HG03108 (cell line): ENCODE measurements at regions not wholly inside any gene's neighbourhood (a gene's known extent, or its start where the extent isn't known, plus 50 kb on each side); places are given as distances from the start of the nearest gene placed in this dataset.
"Not testable (repeated sequence)": the region's sequence is repeated elsewhere in the genome, so short reads cannot be mapped to it uniquely, and the experiment has no call there.

Source experiments
- ATAC-seq: cut with Tn5 transposase; IDR thresholded peaks from one replicate; pipeline ENCODE4 v1.9.1; 2021; ENCODE audit warnings: moderate library complexity; ENCODE audit not compliant: unreplicated experiment

DNA sequence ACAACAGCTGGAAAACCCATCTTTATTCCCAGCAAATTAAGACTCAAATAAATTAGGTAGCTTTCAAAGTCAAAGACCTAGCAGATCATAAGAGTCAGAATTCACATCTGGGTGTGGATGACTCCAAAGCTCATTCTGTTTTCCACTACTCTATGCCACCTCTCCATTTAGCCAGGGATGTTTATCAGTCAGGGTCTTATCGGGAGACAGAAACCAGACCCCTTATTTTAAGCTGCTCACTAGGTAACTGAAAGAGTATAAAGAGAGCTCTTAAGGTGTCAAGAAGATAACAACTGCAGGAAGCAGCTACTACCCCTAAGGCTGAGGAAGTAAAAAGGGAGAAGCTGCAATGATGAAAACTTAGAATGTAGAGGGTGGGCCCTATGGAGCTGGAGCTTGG, 333.7 kb upstream of the KLF3 start:
- no peak for ATAC-seq

DNA sequence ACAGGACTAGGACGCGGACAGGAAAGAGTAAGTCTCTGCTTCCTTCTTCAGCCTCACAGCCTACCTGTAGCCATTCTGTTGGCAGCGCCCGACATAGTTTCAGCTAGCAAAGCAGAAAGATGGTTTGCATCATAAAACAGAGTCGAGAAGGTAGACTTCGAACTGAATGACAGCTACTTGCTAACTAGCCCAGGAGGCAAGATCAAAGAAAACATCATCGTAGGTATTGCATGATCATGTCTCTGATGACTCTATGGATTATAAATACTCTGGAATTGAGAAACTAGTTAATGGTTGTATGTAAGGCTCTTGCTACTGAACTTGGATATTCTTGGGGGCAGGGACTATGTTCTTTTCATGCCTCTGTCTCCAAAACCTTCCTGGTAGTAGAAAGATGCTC, 333.1 kb upstream of the KLF3 start:
- ATAC-seq, result no peak

- ATAC-seq, result no peak
Measured at GRCh38 chr4:38332699-38333098, 331.3 kb upstream of the KLF3 start.

DNA sequence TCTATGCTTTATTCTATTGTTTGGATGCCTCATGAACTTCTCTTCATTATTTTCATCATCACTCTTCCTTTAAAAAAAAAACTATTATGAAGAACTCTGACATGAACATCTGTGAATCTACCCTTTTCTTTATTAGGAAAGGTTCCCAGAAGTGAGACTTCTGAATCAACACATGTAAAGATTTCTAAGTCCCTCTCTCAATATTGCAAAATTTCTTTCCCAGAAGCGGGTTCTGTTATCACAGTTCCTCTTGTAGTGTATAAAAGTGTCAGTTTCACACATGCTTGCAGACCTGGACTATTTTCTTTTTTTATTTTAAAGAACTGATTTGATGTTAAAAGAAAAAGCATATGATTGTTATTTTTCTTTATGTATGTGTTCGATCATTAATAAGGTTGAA, 330.8 kb upstream of the KLF3 start:
- ATAC-seq, result no peak

- ATAC-seq, result no peak
Measured at GRCh38 chr4:38334791-38335190, 329.2 kb upstream of the KLF3 start.

DNA sequence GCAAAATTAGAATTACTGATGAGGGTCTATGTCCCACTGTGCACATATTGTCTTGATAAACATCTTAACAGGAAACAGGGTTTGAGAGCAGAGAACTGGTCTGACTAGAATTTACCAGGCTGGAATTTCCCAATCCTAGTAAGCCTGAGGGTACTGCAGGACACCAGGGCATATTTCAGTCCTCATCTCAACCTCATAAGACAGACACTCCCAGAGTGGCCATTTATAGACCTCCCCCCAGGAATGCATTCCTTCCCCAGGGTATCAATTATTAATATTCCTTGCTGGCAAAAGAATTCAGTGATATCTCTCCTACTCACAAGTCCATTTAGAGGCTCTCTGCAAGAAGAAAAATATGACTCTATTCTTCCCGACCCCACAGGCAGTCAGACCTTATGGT, 325.1 kb upstream of the KLF3 start:
- not testable (repeated sequence) for ATAC-seq

GRCh38 chr4:38343608-38344007, 320.4 kb upstream of the KLF3 start:
- no peak for ATAC-seq

DNA sequence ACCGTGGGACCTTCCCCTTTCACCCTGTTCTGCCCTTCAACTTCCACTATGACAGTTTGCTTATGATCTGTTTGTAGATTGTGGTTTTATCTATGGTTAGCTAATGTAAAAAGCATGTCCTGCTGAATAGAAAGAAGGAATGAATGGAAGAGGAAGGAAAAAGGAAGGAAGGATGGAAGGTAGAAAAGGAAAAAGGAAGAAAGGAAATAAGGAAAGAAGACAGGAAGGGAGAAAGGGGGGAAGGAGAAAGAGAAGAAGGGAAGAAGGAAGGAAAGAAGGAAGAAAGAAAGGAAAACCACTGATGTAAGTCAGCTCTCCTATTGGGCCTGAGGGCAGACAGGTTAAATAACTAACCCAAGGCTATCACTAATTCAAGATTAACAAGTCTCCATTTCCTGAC, 319.1 kb upstream of the KLF3 start:
- no peak for ATAC-seq

- no peak for ATAC-seq
Measured at GRCh38 chr4:38347251-38347650, 316.7 kb upstream of the KLF3 start.

GRCh38 chr4:38354421-38354820, 309.6 kb upstream of the KLF3 start:
- ATAC-seq, result no peak

- no peak for ATAC-seq
Measured at GRCh38 chr4:38354872-38355271, 309.1 kb upstream of the KLF3 start.

DNA sequence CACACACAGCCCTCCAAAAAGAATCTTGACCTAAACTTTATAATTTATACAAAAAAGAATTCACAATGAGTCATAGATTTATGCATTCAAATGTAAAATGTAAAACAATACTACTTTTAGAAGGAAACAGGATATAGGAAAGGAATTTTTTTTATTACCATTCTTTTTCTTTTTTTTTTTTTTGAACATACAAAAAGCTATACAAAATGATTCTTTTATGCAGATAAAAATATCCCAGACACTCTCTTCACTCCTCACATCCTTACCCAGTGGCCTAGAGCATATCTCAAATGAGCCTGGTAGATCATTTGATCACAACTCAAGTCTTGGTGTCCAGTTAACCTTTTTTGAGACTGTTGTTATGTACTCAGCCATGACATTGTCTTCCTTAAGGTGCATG, 307.3 kb upstream of the KLF3 start:
- ATAC-seq, result no peak

- no peak for ATAC-seq
Measured at GRCh38 chr4:38357546-38357945, 306.5 kb upstream of the KLF3 start.

GRCh38 chr4:38359113-38359512, 304.9 kb upstream of the KLF3 start:
- ATAC-seq, result no peak

DNA sequence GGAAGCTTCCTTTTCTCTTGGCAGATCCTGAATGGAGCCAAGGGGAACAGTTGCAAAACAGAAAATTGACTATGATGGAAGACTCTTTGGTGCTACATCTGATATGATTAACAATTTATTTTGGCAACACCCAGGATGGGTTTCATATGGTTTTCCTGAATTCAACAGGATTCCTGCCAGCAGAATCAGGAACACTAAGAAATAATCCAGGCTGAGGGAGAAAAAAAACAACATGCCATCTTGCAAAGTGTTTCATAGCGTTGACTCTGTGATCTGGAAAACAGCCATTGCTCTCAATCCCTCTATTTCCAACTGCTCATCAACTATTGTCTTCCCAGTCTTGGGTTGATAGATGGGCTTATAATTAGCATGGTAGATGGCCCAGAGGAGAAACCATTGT, 303.8 kb upstream of the KLF3 start:
- ATAC-seq, result no peak

GRCh38 chr4:38364383-38364963, 299.5 kb upstream of the KLF3 start:
- ATAC-seq, result no peak

- no peak for ATAC-seq
Measured at GRCh38 chr4:38365261-38365660, 298.7 kb upstream of the KLF3 start.

GRCh38 chr4:38365748-38366310, 298.2 kb upstream of the KLF3 start:
- no peak for ATAC-seq

DNA sequence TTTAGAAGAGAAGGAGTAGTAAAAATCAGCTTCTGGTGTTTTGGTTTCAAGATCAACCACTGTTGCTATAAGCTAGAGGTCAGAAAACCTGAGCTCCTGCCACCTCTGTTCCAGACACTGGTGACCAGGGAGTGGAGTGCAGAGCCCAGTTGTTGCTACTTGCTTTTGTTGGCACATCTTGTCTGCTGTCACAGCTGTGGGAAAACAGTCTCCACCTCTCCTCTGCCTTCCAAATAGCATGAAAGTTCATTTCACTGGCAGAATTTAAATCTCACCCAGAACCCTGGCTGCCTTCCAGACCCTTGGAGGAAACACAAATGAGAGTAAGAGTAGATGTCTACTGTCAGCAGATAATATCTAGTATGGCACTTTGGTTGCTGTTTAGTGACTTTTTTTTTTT, 297.5 kb upstream of the KLF3 start:
- ATAC-seq, result no peak

- ATAC-seq, result no peak
Measured at GRCh38 chr4:38366997-38367396, 297.0 kb upstream of the KLF3 start.

- no peak for ATAC-seq
Measured at GRCh38 chr4:38367642-38368174, 296.3 kb upstream of the KLF3 start.

GRCh38 chr4:38368613-38369012, 295.4 kb upstream of the KLF3 start:
- no peak for ATAC-seq

DNA sequence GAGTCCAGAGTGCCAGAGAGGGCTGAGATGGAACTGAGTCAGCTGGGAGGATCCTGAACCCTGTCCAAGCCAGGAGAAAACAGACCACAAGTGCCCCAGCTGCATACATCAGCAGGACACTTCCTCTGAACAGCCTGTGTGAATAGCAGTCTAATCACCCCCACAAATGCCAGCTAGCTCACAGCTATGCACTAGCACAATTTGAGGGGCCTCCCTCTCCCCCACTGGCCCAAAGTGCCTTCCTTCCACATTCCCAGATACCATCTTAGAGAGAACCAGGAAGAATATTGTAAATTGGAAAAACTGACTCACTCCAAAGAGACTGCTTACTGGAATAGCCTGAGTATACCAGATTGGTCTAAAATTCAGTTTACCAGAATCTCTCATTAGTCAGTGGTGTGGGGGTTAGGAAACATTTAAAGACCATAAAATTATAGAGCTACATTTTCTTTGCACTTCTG, 292.6 kb upstream of the KLF3 start:
- ATAC-seq, result no peak
